BJ (cell line): ENCODE measurements at regions not wholly inside any gene's neighbourhood (a gene's known extent, or its start where the extent isn't known, plus 50 kb on each side); places are given as distances from the start of the nearest gene placed in this dataset.

Source experiments
- CTCF ChIA-PET: fragments of 350-600 bp; formaldehyde crosslinking; extraction: SDS; loops from one replicate; lab custom pipeline; 2021; ENCODE audit warnings: antibody characterized with exemption, inconsistent platforms; lab: Yijun Ruan, JAX
- POLR2A ChIA-PET: fragments of 300-600 bp; sonication (Branson Sonifier 250); formaldehyde crosslinking; extraction: SDS; loops from one replicate; lab custom pipeline; 2021; ENCODE audit warnings: antibody characterized with exemption; lab: Charles Lee
- DNase-seq: peaks from one replicate; pipeline ENCODE4 v3.0.0-alpha.2; 2011; ENCODE audit warnings: low read depth
- H3K27me3 ChIP-seq: 2 replicates; pipeline ENCODE4 v1.6.0; 2011; ENCODE audit warnings: low read length; ENCODE audit not compliant: control insufficient read depth, insufficient read depth
- H3K36me3 ChIP-seq: 2 replicates; pipeline ENCODE4 v1.5.1; 2011; ENCODE audit warnings: low read length; ENCODE audit not compliant: control insufficient read depth, insufficient read depth
- H3K4me3 ChIP-seq: 2 replicates; pipeline ENCODE4 v1.5.1; 2011; ENCODE audit warnings: low read depth, mild to moderate bottlenecking, control low read depth, low read length
- CTCF ChIP-seq: IDR thresholded peaks from 2 replicates; pipeline ENCODE4 v1.5.1; 2011; ENCODE audit warnings: low read depth, mild to moderate bottlenecking, control low read depth, inconsistent platforms, low read length, moderate library complexity; ENCODE audit not compliant: insufficient read depth

DNA sequence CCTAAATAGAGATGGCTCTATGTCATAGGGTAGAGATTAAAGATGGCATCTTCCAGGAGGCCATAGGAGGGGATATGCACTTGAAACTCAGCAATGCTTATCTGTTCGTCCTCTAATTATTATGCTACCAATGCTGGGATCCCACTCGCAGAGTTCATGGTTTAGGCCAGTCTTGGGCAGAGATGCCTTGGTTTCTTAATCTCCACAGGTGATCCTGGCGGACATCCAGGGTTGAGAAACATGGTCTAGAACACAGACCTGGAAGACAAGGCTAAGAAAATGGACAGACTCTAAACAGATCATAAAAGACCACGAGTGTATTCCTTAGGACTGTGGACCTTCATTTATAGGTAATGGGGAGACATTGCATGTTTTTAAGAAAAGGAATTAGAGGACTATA is 70.0 kb upstream of the IRS2 start:
- TF ChIP-seq CTCF: no peak
- Histone ChIP-seq H3K27me3 (0 out of 2 replicates have a peak, but pooled peaks cover 1% of the 10 kb centered on the region), H3K36me3 (no peaks in the 10 kb centered on the region), H3K4me3 (no peak overlapping the region)
- POLR2A ChIA-PET: no interaction called here
- no peak for DNase-seq
- CTCF ChIA-PET: no interaction called here

DNA sequence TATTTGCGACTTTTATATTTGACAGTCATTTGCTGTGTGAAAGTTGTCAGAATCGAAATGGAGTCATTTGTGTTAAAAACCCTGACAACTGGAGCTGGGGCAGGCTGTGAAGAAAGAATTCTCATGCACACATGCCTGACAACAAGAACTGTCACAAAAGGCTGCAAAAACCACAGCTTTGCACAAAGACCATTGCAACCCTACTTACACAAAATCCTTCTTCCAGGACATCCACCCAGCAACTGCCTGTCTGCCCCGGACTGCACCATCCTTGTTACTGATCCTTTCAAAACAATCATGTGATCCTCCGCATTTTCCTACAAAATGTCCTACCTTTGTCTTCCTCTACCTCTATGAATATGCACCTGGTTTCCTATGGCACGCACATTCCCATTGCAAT is 66.8 kb upstream of the IRS2 start:
- H3K36me3 ChIP-seq: no peaks in the 10 kb centered on the region
- TF ChIP-seq CTCF: no peak
- CTCF ChIA-PET: no interaction called here
- POLR2A ChIA-PET: no interaction called here
- H3K4me3 ChIP-seq: no peak overlapping the region
- DNase-seq: no peak
- H3K27me3 ChIP-seq: 0 out of 2 replicates have a peak, but pooled peaks cover 1% of the 10 kb centered on the region

GRCh38 chr13:109846185-109846584 is 59.8 kb upstream of the IRS2 start:
- H3K4me3 ChIP-seq: no peak overlapping the region
- no peak for DNase-seq
- no peaks in the 10 kb centered on the region for H3K27me3 ChIP-seq
- no peaks in the 10 kb centered on the region for H3K36me3 ChIP-seq
- CTCF ChIA-PET: no interaction called here
- POLR2A ChIA-PET: no interaction called here
- TF ChIP-seq CTCF: no peak

DNA sequence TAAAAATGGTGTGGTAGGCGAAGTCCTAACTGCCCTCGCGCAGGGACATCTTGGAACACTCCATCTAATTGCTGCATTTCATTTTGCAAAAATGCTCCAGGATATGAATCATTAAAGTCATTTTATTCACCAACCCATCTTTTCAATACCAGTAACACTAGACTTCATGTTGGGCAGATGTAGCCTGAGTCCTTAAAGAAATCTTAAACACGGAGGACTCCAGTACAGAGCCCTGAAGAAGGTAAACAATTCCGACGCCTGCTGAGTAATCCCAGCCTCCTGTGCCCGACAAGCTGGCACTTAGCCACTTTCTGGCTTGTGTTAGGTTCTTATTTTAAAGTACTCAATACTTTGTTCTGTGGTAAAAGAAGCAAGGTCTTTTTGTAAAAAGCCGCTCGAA is 58.0 kb upstream of the IRS2 start:
- ChIA-PET POLR2A (no interaction called here), CTCF (no interaction called here)
- Histone ChIP-seq H3K4me3 (no peak overlapping the region), H3K27me3 (no peaks in the 10 kb centered on the region), H3K36me3 (no peaks in the 10 kb centered on the region)
- TF ChIP-seq CTCF: no peak
- DNase-seq: no peak

DNA sequence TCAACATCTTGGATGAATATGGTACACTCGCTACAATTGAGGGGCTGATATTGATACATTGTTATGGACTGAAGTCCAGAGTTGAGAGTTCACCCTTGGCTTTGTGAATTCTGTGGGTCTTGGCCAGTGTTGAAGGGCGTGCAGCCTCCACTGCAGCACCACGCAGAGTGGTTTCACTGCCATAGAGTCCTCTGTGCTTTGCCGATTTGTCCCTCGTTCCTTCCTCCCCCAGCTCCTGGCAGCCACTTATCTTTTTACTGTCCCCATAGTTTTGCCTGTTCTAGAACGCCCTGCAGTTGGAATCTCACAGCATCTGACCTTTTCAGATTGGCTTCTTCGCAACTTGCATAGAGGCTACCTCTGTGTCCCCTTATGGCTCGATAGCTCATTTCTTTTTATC is 57.3 kb upstream of the IRS2 start:
- Histone ChIP-seq H3K27me3 (no peaks in the 10 kb centered on the region), H3K4me3 (no peak overlapping the region), H3K36me3 (no peaks in the 10 kb centered on the region)
- ChIA-PET CTCF (interaction anchor here (0.5 kb wide), 1 partner anchor 266 kb away, joined by 3 read pairs; no protein-coding TSS in a partner anchor), POLR2A (no interaction called here)
- no peak for DNase-seq
- no peak for TF ChIP-seq CTCF
